ENCODE measurements at regions not wholly inside any gene's neighbourhood (a gene's known extent, or its start where the extent isn't known, plus 50 kb on each side); places are given as distances from the start of the nearest gene placed in this dataset.

DNA sequence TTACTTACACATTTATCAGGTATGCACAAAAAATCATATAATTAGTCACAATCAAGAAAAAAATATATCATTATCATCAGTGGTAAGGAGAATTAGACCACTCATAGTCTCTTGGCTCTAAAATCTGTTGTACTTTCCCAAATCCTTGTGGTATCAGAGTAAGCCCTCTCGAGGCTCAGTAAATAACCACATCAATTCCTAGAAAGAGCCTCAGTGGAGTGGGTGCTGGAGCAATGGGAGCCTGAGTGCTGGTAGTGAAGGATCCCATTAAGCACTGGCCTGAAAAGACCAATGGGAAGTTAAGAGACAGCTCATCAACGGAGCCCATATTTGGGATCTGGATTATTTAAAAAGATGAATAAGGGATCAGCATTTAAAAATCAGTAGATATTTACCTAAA is 130.3 kb upstream of the EFNA5 start (continued):
- TF ChIP-seq, protein P1, sequence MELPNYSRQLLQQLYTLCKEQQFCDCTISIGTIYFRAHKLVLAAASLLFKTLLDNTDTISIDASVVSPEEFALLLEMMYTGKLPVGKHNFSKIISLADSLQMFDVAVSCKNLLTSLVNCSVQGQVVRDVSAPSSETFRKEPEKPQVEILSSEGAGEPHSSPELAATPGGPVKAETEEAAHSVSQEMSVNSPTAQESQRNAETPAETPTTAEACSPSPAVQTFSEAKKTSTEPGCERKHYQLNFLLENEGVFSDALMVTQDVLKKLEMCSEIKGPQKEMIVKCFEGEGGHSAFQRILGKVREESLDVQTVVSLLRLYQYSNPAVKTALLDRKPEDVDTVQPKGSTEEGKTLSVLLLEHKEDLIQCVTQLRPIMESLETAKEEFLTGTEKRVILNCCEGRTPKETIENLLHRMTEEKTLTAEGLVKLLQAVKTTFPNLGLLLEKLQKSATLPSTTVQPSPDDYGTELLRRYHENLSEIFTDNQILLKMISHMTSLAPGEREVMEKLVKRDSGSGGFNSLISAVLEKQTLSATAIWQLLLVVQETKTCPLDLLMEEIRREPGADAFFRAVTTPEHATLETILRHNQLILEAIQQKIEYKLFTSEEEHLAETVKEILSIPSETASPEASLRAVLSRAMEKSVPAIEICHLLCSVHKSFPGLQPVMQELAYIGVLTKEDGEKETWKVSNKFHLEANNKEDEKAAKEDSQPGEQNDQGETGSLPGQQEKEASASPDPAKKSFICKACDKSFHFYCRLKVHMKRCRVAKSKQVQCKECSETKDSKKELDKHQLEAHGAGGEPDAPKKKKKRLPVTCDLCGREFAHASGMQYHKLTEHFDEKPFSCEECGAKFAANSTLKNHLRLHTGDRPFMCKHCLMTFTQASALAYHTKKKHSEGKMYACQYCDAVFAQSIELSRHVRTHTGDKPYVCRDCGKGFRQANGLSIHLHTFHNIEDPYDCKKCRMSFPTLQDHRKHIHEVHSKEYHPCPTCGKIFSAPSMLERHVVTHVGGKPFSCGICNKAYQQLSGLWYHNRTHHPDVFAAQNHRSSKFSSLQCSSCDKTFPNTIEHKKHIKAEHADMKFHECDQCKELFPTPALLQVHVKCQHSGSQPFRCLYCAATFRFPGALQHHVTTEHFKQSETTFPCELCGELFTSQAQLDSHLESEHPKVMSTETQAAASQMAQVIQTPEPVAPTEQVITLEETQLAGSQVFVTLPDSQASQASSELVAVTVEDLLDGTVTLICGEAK (IDR thresholded peaks at IDR 0.05; ENCODE audit: borderline replicate concordance), result no peak
- TF ChIP-seq ATF7 (IDR thresholded peaks at IDR 0.05; ENCODE audit: low read depth) (no peak), CHD2 (IDR thresholded peaks at IDR 0.05; ENCODE audit: borderline replicate concordance, low read depth, low read length) (no peak), SREBF1 (IDR thresholded peaks at IDR 0.05; ENCODE audit: low read length) (no peak), ZNF217 (IDR thresholded peaks at IDR 0.05) (no peak), MXI1 (IDR thresholded peaks at IDR 0.05; ENCODE audit: low read depth, low read length) (no peak), ZNF274 (IDR thresholded peaks at IDR 0.05; ENCODE audit: insufficient read depth, insufficient read length) (no peak), CBX3 (IDR thresholded peaks at IDR 0.05; ENCODE audit: borderline replicate concordance, low read depth) (no peak), SPI1 (IDR thresholded peaks at IDR 0.05; ENCODE audit: borderline replicate concordance, insufficient read depth, low read depth, low read length) (no peak), PAX5 (IDR thresholded peaks at IDR 0.05; ENCODE audit: borderline replicate concordance, low read depth, low read length) (no peak), ZSCAN29 (IDR thresholded peaks at IDR 0.05) (no peak), HDAC2 (IDR thresholded peaks at IDR 0.05) (no peak)
- TF ChIP-seq, protein P2, sequence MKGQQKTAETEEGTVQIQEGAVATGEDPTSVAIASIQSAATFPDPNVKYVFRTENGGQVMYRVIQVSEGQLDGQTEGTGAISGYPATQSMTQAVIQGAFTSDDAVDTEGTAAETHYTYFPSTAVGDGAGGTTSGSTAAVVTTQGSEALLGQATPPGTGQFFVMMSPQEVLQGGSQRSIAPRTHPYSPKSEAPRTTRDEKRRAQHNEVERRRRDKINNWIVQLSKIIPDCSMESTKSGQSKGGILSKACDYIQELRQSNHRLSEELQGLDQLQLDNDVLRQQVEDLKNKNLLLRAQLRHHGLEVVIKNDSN (IDR thresholded peaks at IDR 0.05; ENCODE audit: borderline replicate concordance, extremely low read length, insufficient read depth, low read depth, low read length), result no peak
- TF ChIP-seq, protein P3, sequence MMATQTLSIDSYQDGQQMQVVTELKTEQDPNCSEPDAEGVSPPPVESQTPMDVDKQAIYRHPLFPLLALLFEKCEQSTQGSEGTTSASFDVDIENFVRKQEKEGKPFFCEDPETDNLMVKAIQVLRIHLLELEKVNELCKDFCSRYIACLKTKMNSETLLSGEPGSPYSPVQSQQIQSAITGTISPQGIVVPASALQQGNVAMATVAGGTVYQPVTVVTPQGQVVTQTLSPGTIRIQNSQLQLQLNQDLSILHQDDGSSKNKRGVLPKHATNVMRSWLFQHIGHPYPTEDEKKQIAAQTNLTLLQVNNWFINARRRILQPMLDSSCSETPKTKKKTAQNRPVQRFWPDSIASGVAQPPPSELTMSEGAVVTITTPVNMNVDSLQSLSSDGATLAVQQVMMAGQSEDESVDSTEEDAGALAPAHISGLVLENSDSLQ (IDR thresholded peaks at IDR 0.05), result no peak

All from GM12878 (cell line).